ENCODE measurements at regions not wholly inside any gene's neighbourhood (a gene's known extent, or its start where the extent isn't known, plus 50 kb on each side); places are given as distances from the start of the nearest gene placed in this dataset.
"Not testable (repeated sequence)": the region's sequence is repeated elsewhere in the genome, so short reads cannot be mapped to it uniquely, and the experiment has no call there.

DNA sequence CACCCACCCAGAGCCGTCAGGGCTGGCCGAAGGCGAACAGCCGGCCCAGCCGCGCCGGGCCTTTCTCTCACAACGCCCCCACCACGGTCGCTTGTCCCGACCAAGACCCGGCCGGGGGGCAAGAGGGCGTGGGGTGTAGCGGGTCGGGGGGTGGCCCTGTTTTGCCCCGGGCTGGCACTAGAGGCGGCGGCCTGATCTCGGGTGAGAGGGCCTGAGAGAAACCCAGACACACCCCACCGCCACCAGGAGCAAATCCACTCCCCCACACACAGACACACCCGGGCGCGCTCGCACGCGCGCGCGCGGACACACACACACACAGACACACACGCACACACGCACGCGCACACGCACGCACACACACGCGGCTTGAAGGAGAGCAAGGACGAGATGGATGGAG is 100.0 kb upstream of the RHOU start:
- not testable (repeated sequence) for TF ChIP-seq CTCF, POLR2A (IDR thresholded peaks at IDR 0.05)
